ENCODE measurements at regions not wholly inside any gene's neighbourhood (a gene's known extent, or its start where the extent isn't known, plus 50 kb on each side); places are given as distances from the start of the nearest gene placed in this dataset.

DNA sequence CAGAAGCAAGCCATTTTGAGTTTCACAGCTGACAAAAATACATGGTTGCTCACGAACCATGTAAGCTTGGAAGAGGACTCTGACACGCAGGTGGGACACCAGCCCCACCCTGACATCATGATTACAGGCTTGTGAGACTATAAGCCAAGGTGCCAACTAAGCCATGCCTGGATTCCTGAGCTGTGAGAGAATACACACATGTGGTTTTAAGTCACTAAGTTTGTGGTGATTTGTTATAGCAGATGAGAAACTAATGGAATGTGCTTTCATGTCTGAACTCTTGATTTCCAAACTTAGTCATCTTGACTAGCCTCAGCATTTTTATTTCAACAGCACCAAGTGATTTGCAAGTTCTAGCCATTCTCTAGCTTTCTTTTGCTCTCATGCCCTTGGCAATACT lies 676.1 kb upstream of the CELF4 start:
- Mint-ChIP-seq H3K4me3 (no peak overlapping the region), H3K4me1 (no peaks in the 10 kb centered on the region), H3K27ac (no peak overlapping the region), H3K36me3 (ENCODE audit: low read depth) (no peaks in the 10 kb centered on the region), H3K9me3 (no peaks in the 10 kb centered on the region), H3K27me3 (ENCODE audit: insufficient read depth, low read depth, poor library complexity) (peaks cover 6% of the 10 kb centered on the region)
- Histone ChIP-seq H3K79me2 (replicated peaks; ENCODE audit: insufficient read depth) (no peaks in the 10 kb centered on the region), H2AFZ (no peak overlapping the region), H3K4me1 (ENCODE audit: insufficient read depth) (no peaks in the 10 kb centered on the region), H3K4me3 (no peak overlapping the region), H3K9me2 (ENCODE audit: insufficient read depth) (no peaks in the 10 kb centered on the region), H3K36me3 (ENCODE audit: insufficient read depth) (no peaks in the 10 kb centered on the region), H3F3A (replicated peaks; ENCODE audit: low read depth) (no peaks in the 10 kb centered on the region), H3K27ac (ENCODE audit: low read depth) (no peak overlapping the region), H3K27me3 (ENCODE audit: insufficient read depth) (no peaks in the 10 kb centered on the region), H3K4me2 (no peak overlapping the region), H4K20me1 (replicated peaks; ENCODE audit: insufficient read depth) (no peaks in the 10 kb centered on the region)
- DNase-seq (ENCODE audit: low spot score) (no peak), ATAC-seq (no peak)
- TF ChIP-seq JUNB (IDR thresholded peaks at IDR 0.05; ENCODE audit: unreplicated experiment): no peak
- TF ChIP-seq STAT1 (IDR thresholded peaks at IDR 0.05; ENCODE audit: unreplicated experiment): no peak
- TF ChIP-seq NANOG (IDR thresholded peaks at IDR 0.05; ENCODE audit: borderline replicate concordance): no peak
- TF ChIP-seq EZH2phosphoT487 (IDR thresholded peaks at IDR 0.05; ENCODE audit: unreplicated experiment): no peak
- TF ChIP-seq ZNF114 (CRISPR knock-in tag; IDR thresholded peaks at IDR 0.05): no peak
- no peak for TF ChIP-seq ZNF331 (CRISPR knock-in tag; IDR thresholded peaks at IDR 0.05; ENCODE audit: low read depth)
- TF ChIP-seq CREB1 (CRISPR knock-in tag; IDR thresholded peaks at IDR 0.05; ENCODE audit: low read depth): no peak

- H3K4me3 Mint-ChIP-seq: no peak overlapping the region
- DNase-seq (ENCODE audit: low spot score): no peak
- Histone ChIP-seq H3K4me3 (no peak overlapping the region), H3K79me2 (replicated peaks; ENCODE audit: insufficient read depth) (no peaks in the 10 kb centered on the region), H3K27ac (ENCODE audit: low read depth) (no peak overlapping the region), H3K4me2 (no peak overlapping the region), H3K9me2 (ENCODE audit: insufficient read depth) (no peaks in the 10 kb centered on the region), H3K27me3 (ENCODE audit: insufficient read depth) (no peaks in the 10 kb centered on the region), H2AFZ (no peak overlapping the region), H4K20me1 (replicated peaks; ENCODE audit: insufficient read depth) (no peaks in the 10 kb centered on the region), H3F3A (replicated peaks; ENCODE audit: low read depth) (no peaks in the 10 kb centered on the region), H3K4me1 (ENCODE audit: insufficient read depth) (no peaks in the 10 kb centered on the region), H3K36me3 (ENCODE audit: insufficient read depth) (no peaks in the 10 kb centered on the region)
- peaks cover 6% of the 10 kb centered on the region for H3K27me3 Mint-ChIP-seq (ENCODE audit: insufficient read depth, low read depth, poor library complexity)
- TF ChIP-seq, protein P1, sequence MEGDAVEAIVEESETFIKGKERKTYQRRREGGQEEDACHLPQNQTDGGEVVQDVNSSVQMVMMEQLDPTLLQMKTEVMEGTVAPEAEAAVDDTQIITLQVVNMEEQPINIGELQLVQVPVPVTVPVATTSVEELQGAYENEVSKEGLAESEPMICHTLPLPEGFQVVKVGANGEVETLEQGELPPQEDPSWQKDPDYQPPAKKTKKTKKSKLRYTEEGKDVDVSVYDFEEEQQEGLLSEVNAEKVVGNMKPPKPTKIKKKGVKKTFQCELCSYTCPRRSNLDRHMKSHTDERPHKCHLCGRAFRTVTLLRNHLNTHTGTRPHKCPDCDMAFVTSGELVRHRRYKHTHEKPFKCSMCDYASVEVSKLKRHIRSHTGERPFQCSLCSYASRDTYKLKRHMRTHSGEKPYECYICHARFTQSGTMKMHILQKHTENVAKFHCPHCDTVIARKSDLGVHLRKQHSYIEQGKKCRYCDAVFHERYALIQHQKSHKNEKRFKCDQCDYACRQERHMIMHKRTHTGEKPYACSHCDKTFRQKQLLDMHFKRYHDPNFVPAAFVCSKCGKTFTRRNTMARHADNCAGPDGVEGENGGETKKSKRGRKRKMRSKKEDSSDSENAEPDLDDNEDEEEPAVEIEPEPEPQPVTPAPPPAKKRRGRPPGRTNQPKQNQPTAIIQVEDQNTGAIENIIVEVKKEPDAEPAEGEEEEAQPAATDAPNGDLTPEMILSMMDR (conservative IDR thresholded peaks at IDR 0.05; ENCODE audit: low read depth in 2 of 2): no peak
- H3K27ac Mint-ChIP-seq: no peak overlapping the region
- ATAC-seq: no peak
- no peaks in the 10 kb centered on the region for H3K4me1 Mint-ChIP-seq
- no peaks in the 10 kb centered on the region for H3K9me3 Mint-ChIP-seq
- H3K36me3 Mint-ChIP-seq (ENCODE audit: low read depth): no peaks in the 10 kb centered on the region
Measured at GRCh38 chr18:38241216-38241615, 675.6 kb upstream of the CELF4 start.

- Histone ChIP-seq H4K20me1 (replicated peaks; ENCODE audit: insufficient read depth) (no peaks in the 10 kb centered on the region), H3K4me2 (no peak overlapping the region), H3K36me3 (ENCODE audit: insufficient read depth) (no peaks in the 10 kb centered on the region), H2AFZ (no peak overlapping the region), H3K79me2 (replicated peaks; ENCODE audit: insufficient read depth) (no peaks in the 10 kb centered on the region), H3K4me3 (no peak overlapping the region), H3F3A (replicated peaks; ENCODE audit: low read depth) (no peaks in the 10 kb centered on the region), H3K9me2 (ENCODE audit: insufficient read depth) (no peaks in the 10 kb centered on the region), H3K4me1 (ENCODE audit: insufficient read depth) (no peaks in the 10 kb centered on the region), H3K27ac (ENCODE audit: low read depth) (no peak overlapping the region), H3K27me3 (ENCODE audit: insufficient read depth) (no peaks in the 10 kb centered on the region)
- no peak overlapping the region for H3K4me3 Mint-ChIP-seq
- H3K36me3 Mint-ChIP-seq (ENCODE audit: low read depth): no peaks in the 10 kb centered on the region
- H3K27me3 Mint-ChIP-seq (ENCODE audit: insufficient read depth, low read depth, poor library complexity): peaks cover 6% of the 10 kb centered on the region
- H3K4me1 Mint-ChIP-seq: no peaks in the 10 kb centered on the region
- ATAC-seq: no peak
- no peak overlapping the region for H3K27ac Mint-ChIP-seq
- no peak for DNase-seq (ENCODE audit: low spot score)
- H3K9me3 Mint-ChIP-seq: no peaks in the 10 kb centered on the region
- no peak for TF ChIP-seq ETS1 (IDR thresholded peaks at IDR 0.05)
- no peak for TF ChIP-seq STAT1 (IDR thresholded peaks at IDR 0.05; ENCODE audit: unreplicated experiment)
- no peak for TF ChIP-seq REST (IDR thresholded peaks at IDR 0.05; ENCODE audit: unreplicated experiment)
- TF ChIP-seq EZH2 (IDR thresholded peaks at IDR 0.05; ENCODE audit: low read depth, unreplicated experiment): no peak
- TF ChIP-seq, protein P1 (conservative IDR thresholded peaks at IDR 0.05; ENCODE audit: low read depth in 2 of 2): no peak
- no peak for TF ChIP-seq POLR2AphosphoS5 (IDR thresholded peaks at IDR 0.05; ENCODE audit: low read depth)
- TF ChIP-seq NANOG (IDR thresholded peaks at IDR 0.05; ENCODE audit: borderline replicate concordance): no peak
- no peak for TF ChIP-seq ZNF331 (CRISPR knock-in tag; IDR thresholded peaks at IDR 0.05; ENCODE audit: low read depth)
- no peak for TF ChIP-seq ZNF114 (CRISPR knock-in tag; IDR thresholded peaks at IDR 0.05)
Measured at GRCh38 chr18:38239606-38240005, 674.0 kb upstream of the CELF4 start.

Data from GM23338 (cell line).